SK-N-SH treated with all-trans-retinoic acid at 6 μM for 48 hours (cell line): ENCODE measurements at regions not wholly inside any gene's neighbourhood (a gene's known extent, or its start where the extent isn't known, plus 50 kb on each side); places are given as distances from the start of the nearest gene placed in this dataset.

Experiments used
- ARNTL ChIP-seq: fragments of 450-650 bp; formaldehyde crosslinking; IDR thresholded peaks from 2 replicates; pipeline ENCODE4 v1.5.0; 2020; ENCODE audit warnings: low read depth, mild to moderate bottlenecking, moderate library complexity, borderline replicate concordance
- ESRRG ChIP-seq: fragments of 250-450 bp; sonication (Bioruptor Pico); IDR thresholded peaks from 2 replicates; pipeline ENCODE4 v1.6.1; 2021; ENCODE audit warnings: mild to moderate bottlenecking
- PPARA ChIP-seq: fragments of 250-450 bp; sonication (Bioruptor Pico); IDR thresholded peaks from 2 replicates; pipeline ENCODE4 v1.5.0; 2020; ENCODE audit warnings: mild to moderate bottlenecking, borderline replicate concordance
- TOX ChIP-seq: fragments of 250-450 bp; sonication (Bioruptor Pico); IDR thresholded peaks from 2 replicates; pipeline ENCODE4 v1.8.0; 2021; ENCODE audit warnings: mild to moderate bottlenecking, moderate library complexity, borderline replicate concordance
- ZFP3 ChIP-seq: fragments of 250-450 bp; sonication (Bioruptor Pico); IDR thresholded peaks from 2 replicates; pipeline ENCODE4 v1.5.0; 2020; ENCODE audit warnings: mild to moderate bottlenecking, moderate library complexity
- ZFP30 ChIP-seq: fragments of 450-650 bp; formaldehyde crosslinking; IDR thresholded peaks from 2 replicates; pipeline ENCODE4 v1.5.0; 2022; ENCODE audit warnings: mild to moderate bottlenecking, moderate library complexity
- TF ChIP-seq, protein P1 (sequence below): fragments of 250-450 bp; sonication (Bioruptor Pico); IDR thresholded peaks from 2 replicates; pipeline ENCODE4 v1.8.0; 2020; ENCODE audit warnings: mild to moderate bottlenecking, moderate library complexity, borderline replicate concordance
- TF ChIP-seq, protein P2 (sequence below): fragments of 250-450 bp; sonication (Bioruptor Pico); IDR thresholded peaks from 2 replicates; pipeline ENCODE4 v1.5.1; 2021; ENCODE audit warnings: mild to moderate bottlenecking, moderate library complexity
- TF ChIP-seq, protein P3 (sequence below): fragments of 250-450 bp; sonication (Bioruptor Pico); IDR thresholded peaks from 2 replicates; pipeline ENCODE4 v1.5.1; 2020; ENCODE audit warnings: low read depth, mild to moderate bottlenecking, moderate library complexity

GRCh38 chr3:74814181-74814580, 199.7 kb upstream of the CNTN3 start:
- TF ChIP-seq ESRRG (CRISPR knock-in tag) (no peak), TOX (CRISPR knock-in tag) (no peak), ARNTL (CRISPR knock-in tag) (no peak), ZFP3 (CRISPR knock-in tag) (no peak), ZFP30 (CRISPR knock-in tag) (no peak), PPARA (CRISPR knock-in tag) (no peak)
- TF ChIP-seq, protein P1, sequence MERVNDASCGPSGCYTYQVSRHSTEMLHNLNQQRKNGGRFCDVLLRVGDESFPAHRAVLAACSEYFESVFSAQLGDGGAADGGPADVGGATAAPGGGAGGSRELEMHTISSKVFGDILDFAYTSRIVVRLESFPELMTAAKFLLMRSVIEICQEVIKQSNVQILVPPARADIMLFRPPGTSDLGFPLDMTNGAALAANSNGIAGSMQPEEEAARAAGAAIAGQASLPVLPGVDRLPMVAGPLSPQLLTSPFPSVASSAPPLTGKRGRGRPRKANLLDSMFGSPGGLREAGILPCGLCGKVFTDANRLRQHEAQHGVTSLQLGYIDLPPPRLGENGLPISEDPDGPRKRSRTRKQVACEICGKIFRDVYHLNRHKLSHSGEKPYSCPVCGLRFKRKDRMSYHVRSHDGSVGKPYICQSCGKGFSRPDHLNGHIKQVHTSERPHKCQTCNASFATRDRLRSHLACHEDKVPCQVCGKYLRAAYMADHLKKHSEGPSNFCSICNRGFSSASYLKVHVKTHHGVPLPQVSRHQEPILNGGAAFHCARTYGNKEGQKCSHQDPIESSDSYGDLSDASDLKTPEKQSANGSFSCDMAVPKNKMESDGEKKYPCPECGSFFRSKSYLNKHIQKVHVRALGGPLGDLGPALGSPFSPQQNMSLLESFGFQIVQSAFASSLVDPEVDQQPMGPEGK (CRISPR knock-in tag), result no peak
- TF ChIP-seq, protein P2, sequence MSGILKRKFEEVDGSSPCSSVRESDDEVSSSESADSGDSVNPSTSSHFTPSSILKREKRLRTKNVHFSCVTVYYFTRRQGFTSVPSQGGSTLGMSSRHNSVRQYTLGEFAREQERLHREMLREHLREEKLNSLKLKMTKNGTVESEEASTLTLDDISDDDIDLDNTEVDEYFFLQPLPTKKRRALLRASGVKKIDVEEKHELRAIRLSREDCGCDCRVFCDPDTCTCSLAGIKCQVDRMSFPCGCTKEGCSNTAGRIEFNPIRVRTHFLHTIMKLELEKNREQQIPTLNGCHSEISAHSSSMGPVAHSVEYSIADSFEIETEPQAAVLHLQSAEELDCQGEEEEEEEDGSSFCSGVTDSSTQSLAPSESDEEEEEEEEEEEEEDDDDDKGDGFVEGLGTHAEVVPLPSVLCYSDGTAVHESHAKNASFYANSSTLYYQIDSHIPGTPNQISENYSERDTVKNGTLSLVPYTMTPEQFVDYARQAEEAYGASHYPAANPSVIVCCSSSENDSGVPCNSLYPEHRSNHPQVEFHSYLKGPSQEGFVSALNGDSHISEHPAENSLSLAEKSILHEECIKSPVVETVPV (CRISPR knock-in tag), result no peak
- TF ChIP-seq, protein P3, sequence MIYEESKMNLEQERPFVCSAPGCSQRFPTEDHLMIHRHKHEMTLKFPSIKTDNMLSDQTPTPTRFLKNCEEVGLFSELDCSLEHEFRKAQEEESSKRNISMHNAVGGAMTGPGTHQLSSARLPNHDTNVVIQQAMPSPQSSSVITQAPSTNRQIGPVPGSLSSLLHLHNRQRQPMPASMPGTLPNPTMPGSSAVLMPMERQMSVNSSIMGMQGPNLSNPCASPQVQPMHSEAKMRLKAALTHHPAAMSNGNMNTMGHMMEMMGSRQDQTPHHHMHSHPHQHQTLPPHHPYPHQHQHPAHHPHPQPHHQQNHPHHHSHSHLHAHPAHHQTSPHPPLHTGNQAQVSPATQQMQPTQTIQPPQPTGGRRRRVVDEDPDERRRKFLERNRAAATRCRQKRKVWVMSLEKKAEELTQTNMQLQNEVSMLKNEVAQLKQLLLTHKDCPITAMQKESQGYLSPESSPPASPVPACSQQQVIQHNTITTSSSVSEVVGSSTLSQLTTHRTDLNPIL (CRISPR knock-in tag), result no peak
